Sigmoid colon (tissue), 6 donors: ENCODE measurements at regions not wholly inside any gene's neighbourhood (a gene's known extent, or its start where the extent isn't known, plus 50 kb on each side); places are given as distances from the start of the nearest gene placed in this dataset.

Source experiments
- DNase-seq: peaks from one replicate; pipeline ENCODE4 v3.0.0-alpha.2; 2019
- H3K27ac ChIP-seq, 4 donors: fragments of 200-600 bp; sonication (generic); one replicate each; pipeline ENCODE4 v1.5.1; 2016 to 2019; ENCODE audit warnings: mild to moderate bottlenecking in 1 of 4
- H3K27me3 ChIP-seq, 3 donors: fragments of 200-600 bp; sonication (generic); one replicate each; pipeline ENCODE4 v1.5.1; 2019; ENCODE audit warnings: mild to moderate bottlenecking in 1 of 3
- H3K36me3 ChIP-seq, 4 donors: fragments of 200-600 bp; sonication (generic); one replicate each; pipeline ENCODE4 v1.5.1; 2016 to 2019
- H3K4me1 ChIP-seq, 4 donors: fragments of 200-600 bp; sonication (generic); one replicate each; pipeline ENCODE4 v1.5.1; 2017 to 2019
- H3K4me3 ChIP-seq, 4 donors: fragments of 200-600 bp; sonication (generic); one replicate each; pipeline ENCODE4 v1.5.1; 2017 to 2019; ENCODE audit warnings: mild to moderate bottlenecking in 2 of 4, moderate library complexity in 1 of 4
- H3K9me3 ChIP-seq, 4 donors: fragments of 200-600 bp in 3 of 4; sonication (generic) in 3 of 4; one replicate each; pipeline versions ENCODE4 v1.5.1 to v1.6.1; 2013 to 2019
- EP300 ChIP-seq, 4 donors: sonication (generic); formaldehyde crosslinking; IDR thresholded peaks; one replicate each; pipeline ENCODE4 v1.6.1; 2017; ENCODE audit warnings: antibody characterized with exemption in 4 of 4
- POLR2A ChIP-seq, 2 donors: fragments of 450-650 bp; IDR thresholded peaks; one replicate each; pipeline ENCODE4 v1.6.1; 2016; ENCODE audit warnings: antibody characterized with exemption in 2 of 2, mild to moderate bottlenecking in 2 of 2, moderate library complexity in 2 of 2
- POLR2AphosphoS5 ChIP-seq, 4 donors: sonication (generic); formaldehyde crosslinking; IDR thresholded peaks; one replicate each; pipeline ENCODE4 v1.6.1; 2017; ENCODE audit warnings: antibody characterized with exemption in 4 of 4
- WGBS, 2 donors: extraction: QIAGEN DNeasy Blood & Tissue Kit; methylation state at CpG; one replicate each; pipeline ENCODE4 v1.1.7; 2013; 5-methylcytosine and 5-hydroxymethylcytosine counted together
- intact Hi-C: fragments of 100-400 bp; cut with DNase I; formaldehyde crosslinking; loops from one replicate; pipeline ENCODE4 v1.15.1; 2023
- TF ChIP-seq, protein P1 (sequence below), 4 experiments: fragments of 450-650 bp in 3 of 4; fragments of 200-600 bp in 1 of 4; IDR thresholded peaks; one replicate each; pipeline ENCODE4 v1.5.1; 2016 to 2019; ENCODE audit warnings: antibody characterized with exemption in 4 of 4, mild to moderate bottlenecking in 3 of 4, moderate library complexity in 2 of 4
- donor health status: healthy with polysubstance abuse.
- donor health status: healthy.

DNA sequence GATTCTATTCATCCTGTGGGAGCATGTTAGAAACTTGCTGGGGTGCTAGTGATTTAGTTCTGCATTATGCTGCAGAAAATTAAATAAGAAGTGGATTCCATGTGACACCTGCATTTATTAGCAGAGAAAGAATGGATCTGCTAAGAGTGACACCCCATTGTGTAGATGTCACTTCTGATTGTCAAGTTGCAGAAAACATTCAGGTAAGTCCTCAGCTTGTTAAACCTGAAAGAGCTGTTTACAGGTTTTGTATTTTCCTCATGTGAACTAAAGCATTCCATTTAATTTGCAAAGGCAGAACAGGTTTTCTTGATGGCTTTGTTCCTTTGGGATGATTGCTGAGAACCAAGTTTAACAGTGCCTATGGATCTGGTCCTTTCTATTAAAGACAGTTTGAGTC, 238.7 kb downstream of the ABCC12 start:
- intact Hi-C loops: no loop called here
- H3K4me1 ChIP-seq: no peaks in the 10 kb centered on the region
- no peak for DNase-seq
- no peak overlapping the region for H3K4me3 ChIP-seq
- H3K9me3 ChIP-seq: no peaks in the 10 kb centered on the region
- H3K27ac ChIP-seq: no peak overlapping the region
- TF ChIP-seq EP300 (IDR thresholded peaks at IDR 0.05) (no peak), POLR2AphosphoS5 (IDR thresholded peaks at IDR 0.05) (no peak), POLR2A (IDR thresholded peaks at IDR 0.05) (no peak)
- TF ChIP-seq, protein P1, sequence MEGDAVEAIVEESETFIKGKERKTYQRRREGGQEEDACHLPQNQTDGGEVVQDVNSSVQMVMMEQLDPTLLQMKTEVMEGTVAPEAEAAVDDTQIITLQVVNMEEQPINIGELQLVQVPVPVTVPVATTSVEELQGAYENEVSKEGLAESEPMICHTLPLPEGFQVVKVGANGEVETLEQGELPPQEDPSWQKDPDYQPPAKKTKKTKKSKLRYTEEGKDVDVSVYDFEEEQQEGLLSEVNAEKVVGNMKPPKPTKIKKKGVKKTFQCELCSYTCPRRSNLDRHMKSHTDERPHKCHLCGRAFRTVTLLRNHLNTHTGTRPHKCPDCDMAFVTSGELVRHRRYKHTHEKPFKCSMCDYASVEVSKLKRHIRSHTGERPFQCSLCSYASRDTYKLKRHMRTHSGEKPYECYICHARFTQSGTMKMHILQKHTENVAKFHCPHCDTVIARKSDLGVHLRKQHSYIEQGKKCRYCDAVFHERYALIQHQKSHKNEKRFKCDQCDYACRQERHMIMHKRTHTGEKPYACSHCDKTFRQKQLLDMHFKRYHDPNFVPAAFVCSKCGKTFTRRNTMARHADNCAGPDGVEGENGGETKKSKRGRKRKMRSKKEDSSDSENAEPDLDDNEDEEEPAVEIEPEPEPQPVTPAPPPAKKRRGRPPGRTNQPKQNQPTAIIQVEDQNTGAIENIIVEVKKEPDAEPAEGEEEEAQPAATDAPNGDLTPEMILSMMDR (IDR thresholded peaks at IDR 0.05): no peak
- H3K36me3 ChIP-seq: no peaks in the 10 kb centered on the region
- H3K27me3 ChIP-seq: no peaks in the 10 kb centered on the region

DNA sequence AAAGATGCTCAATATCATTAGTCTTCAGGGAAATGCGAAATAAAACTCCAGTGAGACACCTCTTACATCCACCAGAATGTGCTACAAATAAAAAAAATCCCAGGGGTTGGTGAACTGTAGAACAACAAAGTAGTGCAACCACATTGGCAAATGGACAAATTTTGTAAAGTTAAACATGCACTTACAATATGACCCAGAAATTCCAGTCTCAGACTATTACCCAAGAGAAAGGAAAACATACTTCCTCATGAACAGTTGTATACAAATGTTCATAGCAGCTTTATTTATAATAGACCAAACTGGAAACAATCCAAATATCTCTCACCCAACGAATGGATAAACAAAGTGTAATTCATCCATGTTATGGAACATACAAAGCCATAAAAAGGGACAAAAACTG, 239.5 kb downstream of the ABCC12 start:
- intact Hi-C loops: no loop called here
- Histone ChIP-seq H3K27ac (no peak overlapping the region), H3K4me3 (no peak overlapping the region), H3K9me3 (no peaks in the 10 kb centered on the region), H3K36me3 (no peaks in the 10 kb centered on the region), H3K27me3 (no peaks in the 10 kb centered on the region), H3K4me1 (no peaks in the 10 kb centered on the region)
- WGBS, 2 donors: 44 to 65% methylated on average over 2 of the region's 2 CpGs
- DNase-seq: no peak
- no peak for TF ChIP-seq POLR2A (IDR thresholded peaks at IDR 0.05)
- TF ChIP-seq POLR2AphosphoS5 (IDR thresholded peaks at IDR 0.05): no peak
- TF ChIP-seq EP300 (IDR thresholded peaks at IDR 0.05): no peak
- TF ChIP-seq, protein P1 (IDR thresholded peaks at IDR 0.05): no peak

DNA sequence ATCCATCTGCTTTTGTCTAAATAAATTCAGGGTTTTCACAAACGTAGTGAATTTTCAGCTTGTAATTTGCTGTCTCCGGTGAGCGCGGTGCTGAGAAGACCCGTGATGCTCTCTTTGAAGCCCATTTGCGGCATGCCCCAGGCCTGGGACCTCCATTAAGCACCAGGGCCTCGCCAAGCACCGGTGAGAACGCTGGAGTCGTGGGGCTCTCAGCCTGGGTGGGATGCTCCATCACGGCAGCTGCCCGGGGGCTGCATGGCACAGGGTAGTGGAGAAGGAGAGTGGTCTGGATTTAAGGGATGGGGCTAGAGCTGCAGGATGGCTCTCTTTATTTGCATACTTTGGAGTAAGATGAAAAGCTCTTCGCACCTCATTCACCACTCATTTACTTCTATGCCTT, 248.7 kb downstream of the ABCC12 start:
- intact Hi-C loops: no loop called here
- DNase-seq: no peak
- 84 to 86% methylated on average over 13 of the region's 13 CpGs for WGBS, 2 donors

DNA sequence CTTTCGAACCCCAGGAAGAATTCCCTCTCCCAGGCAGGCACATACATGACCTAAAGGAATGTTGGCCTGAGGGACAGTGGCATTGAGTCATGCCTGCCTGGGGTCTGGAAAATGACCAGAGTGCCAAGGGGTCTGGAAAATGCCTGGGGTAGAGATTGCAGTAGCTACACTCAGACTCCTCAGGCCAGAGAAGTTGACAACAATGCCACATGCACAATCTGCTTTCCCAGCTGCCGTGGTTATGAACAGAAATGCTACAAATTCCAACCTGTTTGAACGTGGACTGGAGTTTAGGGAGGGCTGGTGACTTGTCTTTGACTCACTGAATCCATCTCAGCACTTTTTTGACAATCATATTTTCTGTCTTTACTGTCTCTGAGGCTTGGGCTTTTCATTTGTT, 250.0 kb downstream of the ABCC12 start:
- peaks cover 0 to 4% (median 1%) of the 10 kb centered on the region in 4 donors for H3K9me3 ChIP-seq
- TF ChIP-seq, protein P1 (IDR thresholded peaks at IDR 0.05): no peak
- TF ChIP-seq EP300 (IDR thresholded peaks at IDR 0.05) (no peak), POLR2A (IDR thresholded peaks at IDR 0.05) (no peak), POLR2AphosphoS5 (IDR thresholded peaks at IDR 0.05) (no peak)
- H3K4me3 ChIP-seq: no peak overlapping the region
- no peak for DNase-seq
- 64 to 71% methylated on average over 3 of the region's 3 CpGs for WGBS, 2 donors
- no peak overlapping the region for H3K27ac ChIP-seq
- no peaks in the 10 kb centered on the region for H3K4me1 ChIP-seq
- H3K27me3 ChIP-seq: no peaks in the 10 kb centered on the region
- no peaks in the 10 kb centered on the region for H3K36me3 ChIP-seq
- intact Hi-C loops: no loop called here

More for the DNA sequence above, 248.7 kb downstream of the ABCC12 start:
- H3K9me3 ChIP-seq: peaks cover 0 to 4% (median 1%) of the 10 kb centered on the region in 4 donors
- H3K4me3 ChIP-seq: no peak overlapping the region
- no peaks in the 10 kb centered on the region for H3K27me3 ChIP-seq
- no peaks in the 10 kb centered on the region for H3K36me3 ChIP-seq
- H3K27ac ChIP-seq: no peak overlapping the region
- H3K4me1 ChIP-seq: no peaks in the 10 kb centered on the region
- TF ChIP-seq, protein P1 (IDR thresholded peaks at IDR 0.05): no peak
- no peak for TF ChIP-seq EP300 (IDR thresholded peaks at IDR 0.05)

DNA sequence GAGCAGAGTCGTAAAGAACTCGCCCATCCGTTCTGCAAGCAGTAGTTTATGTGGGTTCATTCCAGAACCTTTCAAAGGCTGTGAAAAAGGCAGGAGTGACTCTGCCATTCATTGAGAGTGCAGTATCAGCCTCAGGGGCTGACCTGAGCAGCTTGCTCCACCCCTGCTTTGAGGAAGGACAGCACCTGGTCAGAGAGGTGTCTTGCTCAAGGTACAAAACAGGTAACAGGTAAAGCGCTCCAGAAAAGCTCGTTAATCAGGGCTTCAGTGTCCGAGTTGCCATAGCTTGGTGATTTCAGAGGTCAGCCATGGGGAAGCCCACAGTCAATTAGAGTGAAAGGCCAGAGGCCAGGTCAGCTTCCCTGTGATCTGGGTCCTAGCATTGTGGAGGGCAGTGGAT, 251.1 kb downstream of the ABCC12 start:
- H3K36me3 ChIP-seq: no peaks in the 10 kb centered on the region
- no peak for TF ChIP-seq POLR2AphosphoS5 (IDR thresholded peaks at IDR 0.05)
- TF ChIP-seq, protein P1 (IDR thresholded peaks at IDR 0.05): no peak
- TF ChIP-seq EP300 (IDR thresholded peaks at IDR 0.05): no peak
- no peak for TF ChIP-seq POLR2A (IDR thresholded peaks at IDR 0.05)
- WGBS, 2 donors: 39 to 63% methylated on average over 6 of the region's 6 CpGs
- H3K27me3 ChIP-seq: no peaks in the 10 kb centered on the region
- intact Hi-C loops: no loop called here
- no peak overlapping the region for H3K27ac ChIP-seq
- no peaks in the 10 kb centered on the region for H3K4me1 ChIP-seq
- no peaks in the 10 kb centered on the region for H3K9me3 ChIP-seq
- no peak overlapping the region for H3K4me3 ChIP-seq
- DNase-seq: no peak
